HG03432 (cell line): ENCODE measurements at regions not wholly inside any gene's neighbourhood (a gene's known extent, or its start where the extent isn't known, plus 50 kb on each side); places are given as distances from the start of the nearest gene placed in this dataset.
"Not testable (repeated sequence)": the region's sequence is repeated elsewhere in the genome, so short reads cannot be mapped to it uniquely, and the experiment has no call there.

ENCODE experiments used
- ATAC-seq: cut with Tn5 transposase; IDR thresholded peaks from one replicate; pipeline ENCODE4 v1.9.1; 2021; ENCODE audit warnings: mild to moderate bottlenecking, moderate library complexity; ENCODE audit not compliant: unreplicated experiment

GRCh38 chr1:5734996-5735395, 257.2 kb downstream of the NPHP4 start:
- no peak for ATAC-seq

GRCh38 chr1:5734414-5734813, 257.8 kb downstream of the NPHP4 start:
- no peak for ATAC-seq

- ATAC-seq: no peak
Observed at GRCh38 chr1:5733596-5733995, 258.6 kb downstream of the NPHP4 start.

- no peak for ATAC-seq
Observed at GRCh38 chr1:5731110-5731423, 261.2 kb downstream of the NPHP4 start.

GRCh38 chr1:5730272-5731109, 261.7 kb downstream of the NPHP4 start:
- ATAC-seq: no peak

GRCh38 chr1:5729636-5730145, 262.5 kb downstream of the NPHP4 start:
- ATAC-seq: no peak

- ATAC-seq: no peak
Observed at GRCh38 chr1:5728663-5729355, 263.4 kb downstream of the NPHP4 start.

GRCh38 chr1:5727871-5728643, 264.2 kb downstream of the NPHP4 start:
- ATAC-seq: no peak

GRCh38 chr1:5727191-5727590, 265.0 kb downstream of the NPHP4 start:
- no peak for ATAC-seq

GRCh38 chr1:5726586-5727184, 265.5 kb downstream of the NPHP4 start:
- not testable (repeated sequence) for ATAC-seq

GRCh38 chr1:5725855-5726585, 266.2 kb downstream of the NPHP4 start:
- no peak for ATAC-seq

- no peak for ATAC-seq
Observed at GRCh38 chr1:5725406-5725805, 266.8 kb downstream of the NPHP4 start.

- ATAC-seq: no peak
Observed at GRCh38 chr1:5724847-5725246, 267.4 kb downstream of the NPHP4 start.

- no peak for ATAC-seq
Observed at GRCh38 chr1:5722635-5723164, 269.5 kb downstream of the NPHP4 start.

GRCh38 chr1:5721634-5722215, 270.5 kb downstream of the NPHP4 start:
- ATAC-seq: no peak

- no peak for ATAC-seq
Observed at GRCh38 chr1:5720936-5721335, 271.3 kb downstream of the NPHP4 start.

GRCh38 chr1:5720484-5720883, 271.7 kb downstream of the NPHP4 start:
- no peak for ATAC-seq

GRCh38 chr1:5720045-5720444, 272.2 kb downstream of the NPHP4 start:
- no peak for ATAC-seq

GRCh38 chr1:5718831-5719632, 273.2 kb downstream of the NPHP4 start:
- no peak for ATAC-seq
